Chondrocyte (in vitro differentiated cells): ENCODE measurements at regions not wholly inside any gene's neighbourhood (a gene's known extent, or its start where the extent isn't known, plus 50 kb on each side); places are given as distances from the start of the nearest gene placed in this dataset.
A peak's percentile ranks its signal among the peaks of the same experiment; 100 is the strongest.
"Not testable (repeated sequence)": the region's sequence is repeated elsewhere in the genome, so short reads cannot be mapped to it uniquely, and the experiment has no call there.

Experiments used
- DNase-seq: peaks from one replicate; pipeline ENCODE4 v3.0.0; 2021; ENCODE audit warnings: mixed read lengths, low spot score
- H3K27ac Mint-ChIP-seq: one replicate; pipeline ENCODE4 v1.8.0; 2021; ENCODE audit warnings: mild to moderate bottlenecking, moderate library complexity, mixed read lengths; ENCODE audit not compliant: unreplicated experiment
- H3K27me3 Mint-ChIP-seq: 2 replicates; pipeline ENCODE4 v1.8.0; 2021; ENCODE audit warnings: low read depth, mixed read lengths
- H3K36me3 Mint-ChIP-seq: 2 replicates; pipeline ENCODE4 v1.8.0; 2021; ENCODE audit warnings: low read depth, mixed read lengths
- H3K4me1 Mint-ChIP-seq: 2 replicates; pipeline ENCODE4 v1.8.0; 2021; ENCODE audit warnings: low read depth, mild to moderate bottlenecking, mixed read lengths
- H3K4me3 Mint-ChIP-seq: one replicate; pipeline ENCODE4 v1.8.0; 2021; ENCODE audit warnings: mild to moderate bottlenecking, moderate library complexity, mixed read lengths; ENCODE audit not compliant: unreplicated experiment
- H3K9me3 Mint-ChIP-seq: 2 replicates; pipeline ENCODE4 v1.8.0; 2021; ENCODE audit warnings: low read depth, mixed read lengths
- CTCF ChIP-seq: fragments of 200-600 bp; sonication (generic); IDR thresholded peaks from 2 replicates; pipeline ENCODE4 v1.5.0; 2021; ENCODE audit warnings: antibody characterized with exemption, mild to moderate bottlenecking, moderate library complexity

- Mint-ChIP-seq H3K27me3 (no peaks in the 10 kb centered on the region), H3K4me1 (no peaks in the 10 kb centered on the region), H3K9me3 (peaks cover 16% of the 10 kb centered on the region), H3K36me3 (no peaks in the 10 kb centered on the region), H3K27ac (no peak overlapping the region), H3K4me3 (no peak overlapping the region)
- TF ChIP-seq CTCF = peak; percentile 81
- peak; percentile 100 for DNase-seq
These were observed 185.1 kb downstream of the GOLGA6L6 start for GRCh38 chr15:20356444-20356910.

- Mint-ChIP-seq H3K4me3 (no peak overlapping the region), H3K36me3 (peaks cover 3% of the 10 kb centered on the region), H3K27ac (no peak overlapping the region), H3K9me3 (peaks cover 25% of the 10 kb centered on the region), H3K27me3 (no peaks in the 10 kb centered on the region), H3K4me1 (no peaks in the 10 kb centered on the region)
- peak; percentile 98 for DNase-seq
- TF ChIP-seq CTCF = no peak
These were observed 186.2 kb downstream of the GOLGA6L6 start for GRCh38 chr15:20355256-20355868.

GRCh38 chr15:20354884-20355223 lies 186.7 kb downstream of the GOLGA6L6 start:
- H3K27me3 Mint-ChIP-seq, H3K36me3 Mint-ChIP-seq, H3K4me3 Mint-ChIP-seq, H3K4me1 Mint-ChIP-seq, DNase-seq, H3K27ac Mint-ChIP-seq: not testable (repeated sequence)
- H3K9me3 Mint-ChIP-seq = peaks cover 30% of the 10 kb centered on the region

- no peak overlapping the region for H3K4me3 Mint-ChIP-seq
- no peak for TF ChIP-seq CTCF
- H3K4me1 Mint-ChIP-seq = no peaks in the 10 kb centered on the region
- peak; percentile 99 for DNase-seq
- peaks cover 33% of the 10 kb centered on the region for H3K9me3 Mint-ChIP-seq
- H3K27me3 Mint-ChIP-seq = no peaks in the 10 kb centered on the region
- H3K27ac Mint-ChIP-seq = no peak overlapping the region
- peaks cover 5% of the 10 kb centered on the region for H3K36me3 Mint-ChIP-seq
These were observed 187.4 kb downstream of the GOLGA6L6 start for GRCh38 chr15:20353966-20354883.

- Mint-ChIP-seq H3K4me3 (no peak overlapping the region), H3K36me3 (peaks cover 5% of the 10 kb centered on the region), H3K27me3 (no peaks in the 10 kb centered on the region), H3K4me1 (no peaks in the 10 kb centered on the region), H3K27ac (no peak overlapping the region), H3K9me3 (peaks cover 33% of the 10 kb centered on the region)
- TF ChIP-seq CTCF = no peak
- DNase-seq = peak; percentile 99
These were observed 189.1 kb downstream of the GOLGA6L6 start for GRCh38 chr15:20352241-20353200.
